Ascending aorta (tissue), 2 donors: ENCODE measurements at regions not wholly inside any gene's neighbourhood (a gene's known extent, or its start where the extent isn't known, plus 50 kb on each side); places are given as distances from the start of the nearest gene placed in this dataset.
A peak's percentile ranks its signal among the peaks of the same experiment; 100 is the strongest.

Source experiments
- DNase-seq, 2 donors: peaks; one replicate each; pipeline ENCODE4 v3.0.0-alpha.2; 2019; ENCODE audit warnings: low spot score in 2 of 2
- H3K27ac ChIP-seq, 2 donors: fragments of 200-600 bp; sonication (generic); one replicate each; pipeline ENCODE4 v1.5.1; 2016 to 2017; ENCODE audit warnings: mild to moderate bottlenecking in 1 of 2
- H3K27me3 ChIP-seq: fragments of 200-600 bp; sonication (generic); one replicate; pipeline ENCODE4 v1.5.1; 2017
- H3K36me3 ChIP-seq, 2 donors: fragments of 200-600 bp; sonication (generic); one replicate each; pipeline ENCODE4 v1.5.1; 2016
- H3K4me1 ChIP-seq, 2 donors: fragments of 200-600 bp; sonication (generic); one replicate each; pipeline ENCODE4 v1.5.1; 2016 to 2017; ENCODE audit warnings: mild to moderate bottlenecking in 1 of 2
- H3K4me3 ChIP-seq, 2 donors: fragments of 200-600 bp; sonication (generic); one replicate each; pipeline ENCODE4 v1.5.1; 2016 to 2017; ENCODE audit warnings: mild to moderate bottlenecking in 1 of 2
- H3K9me3 ChIP-seq, 2 donors: fragments of 200-600 bp; sonication (generic); one replicate each; pipeline ENCODE4 v1.5.1; 2016
- CTCF ChIP-seq, 3 experiments: fragments of 200-600 bp in 2 of 3; fragments of 450-650 bp in 1 of 3; sonication (generic) in 2 of 3; IDR thresholded peaks; one replicate each; pipeline ENCODE4 v1.5.1; 2016 to 2019; ENCODE audit warnings: antibody characterized with exemption in 3 of 3, mild to moderate bottlenecking in 1 of 3, moderate library complexity in 1 of 3
- intact Hi-C: fragments of 100-400 bp; cut with DNase I; formaldehyde crosslinking; loops from one replicate; pipeline ENCODE4 v1.15.1; 2023

- Histone ChIP-seq H3K27ac (no peak overlapping the region), H3K36me3 (no peaks in the 10 kb centered on the region), H3K4me1 (peaks cover 0 to 13% of the 10 kb centered on the region in 2 donors), H3K4me3 (no peak overlapping the region), H3K9me3 (no peaks in the 10 kb centered on the region), H3K27me3 (no peaks in the 10 kb centered on the region)
- TF ChIP-seq CTCF (IDR thresholded peaks at IDR 0.05) = no peak
- intact Hi-C loops = no loop called here
- no peak for DNase-seq
Measured at GRCh38 chr3:68090571-68090970, 436.2 kb upstream of the SUCLG2 start.

- no peak for TF ChIP-seq CTCF (IDR thresholded peaks at IDR 0.05)
- DNase-seq = no peak
- peaks cover 0 to 13% of the 10 kb centered on the region in 2 donors for H3K4me1 ChIP-seq
- H3K27ac ChIP-seq = peak overlapping the region in 1 of 2 donors; percentile 7
- H3K27me3 ChIP-seq = no peaks in the 10 kb centered on the region
- no peaks in the 10 kb centered on the region for H3K9me3 ChIP-seq
- H3K36me3 ChIP-seq = no peaks in the 10 kb centered on the region
- H3K4me3 ChIP-seq = no peak overlapping the region
- intact Hi-C loops = no loop called here
Measured at GRCh38 chr3:68089572-68090011, 435.2 kb upstream of the SUCLG2 start.

GRCh38 chr3:68088636-68089035 is 434.2 kb upstream of the SUCLG2 start:
- Histone ChIP-seq H3K27ac (no peak overlapping the region), H3K27me3 (no peaks in the 10 kb centered on the region), H3K4me1 (peaks cover 0 to 13% of the 10 kb centered on the region in 2 donors), H3K36me3 (no peaks in the 10 kb centered on the region), H3K9me3 (no peaks in the 10 kb centered on the region), H3K4me3 (no peak overlapping the region)
- intact Hi-C loops = no loop called here
- no peak for DNase-seq
- TF ChIP-seq CTCF (IDR thresholded peaks at IDR 0.05) = no peak

GRCh38 chr3:68088216-68088615 is 433.8 kb upstream of the SUCLG2 start:
- Histone ChIP-seq H3K27me3 (no peaks in the 10 kb centered on the region), H3K27ac (no peak overlapping the region), H3K36me3 (no peaks in the 10 kb centered on the region), H3K9me3 (no peaks in the 10 kb centered on the region), H3K4me1 (peaks cover 0 to 13% of the 10 kb centered on the region in 2 donors), H3K4me3 (no peak overlapping the region)
- intact Hi-C loops = no loop called here
- TF ChIP-seq CTCF (IDR thresholded peaks at IDR 0.05) = no peak
- DNase-seq = no peak

- no peak for TF ChIP-seq CTCF (IDR thresholded peaks at IDR 0.05)
- DNase-seq = no peak
Measured at GRCh38 chr3:68072062-68072461, 417.6 kb upstream of the SUCLG2 start.

GRCh38 chr3:68070186-68070585 is 415.8 kb upstream of the SUCLG2 start:
- no peak overlapping the region for H3K4me3 ChIP-seq
- H3K27ac ChIP-seq = no peak overlapping the region
- TF ChIP-seq CTCF (IDR thresholded peaks at IDR 0.05) = no peak
- DNase-seq = no peak
- H3K4me1 ChIP-seq = no peaks in the 10 kb centered on the region
- intact Hi-C loops = loop anchor here (5.0 kb wide), 1 partner anchor 37 kb away; no protein-coding TSS in a partner anchor
- H3K36me3 ChIP-seq = no peaks in the 10 kb centered on the region
- H3K9me3 ChIP-seq = no peaks in the 10 kb centered on the region
- H3K27me3 ChIP-seq = no peaks in the 10 kb centered on the region

More at GRCh38 chr3:68072062-68072461, 417.6 kb upstream of the SUCLG2 start:
- Histone ChIP-seq H3K36me3 (no peaks in the 10 kb centered on the region), H3K4me1 (no peaks in the 10 kb centered on the region), H3K9me3 (no peaks in the 10 kb centered on the region), H3K27me3 (no peaks in the 10 kb centered on the region), H3K4me3 (no peak overlapping the region), H3K27ac (no peak overlapping the region)
- intact Hi-C loops = loop anchor here (5.0 kb wide), 1 partner anchor 35 kb away; no protein-coding TSS in a partner anchor
